ENCODE measurements at regions not wholly inside any gene's neighbourhood (a gene's known extent, or its start where the extent isn't known, plus 50 kb on each side); places are given as distances from the start of the nearest gene placed in this dataset.

DNA sequence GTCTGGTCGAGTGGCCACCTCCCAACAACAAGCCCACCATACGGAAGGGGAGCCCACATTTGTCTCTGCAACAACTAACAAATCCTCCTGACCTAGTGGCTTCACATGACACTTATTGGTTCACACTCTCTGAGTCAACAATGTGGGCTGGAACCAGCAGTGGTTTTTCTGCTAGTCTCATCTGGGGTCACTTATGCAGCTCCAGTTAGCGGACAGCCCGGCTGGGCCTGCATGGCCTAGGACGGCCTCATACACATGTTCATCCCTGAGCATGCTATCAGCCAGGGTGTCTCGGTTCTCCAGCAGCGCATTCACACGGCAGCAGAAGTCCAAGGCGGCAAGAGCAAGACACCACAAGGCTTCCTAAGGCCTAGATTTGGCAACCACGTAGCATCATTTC lies 281.7 kb downstream of the XXYLT1 start:
- no peak for DNase-seq (ENCODE audit: extremely low read depth, insufficient read length)
- Histone ChIP-seq H3K4me3 (replicated peaks; ENCODE audit: low read depth, low read length) (no peak overlapping the region), H3K36me3 (ENCODE audit: control insufficient read depth, insufficient read depth, low read length) (no peaks in the 10 kb centered on the region), H3K27me3 (replicated peaks; ENCODE audit: control insufficient read depth, insufficient read depth, low read length) (peaks cover 1% of the 10 kb centered on the region)
- no peak for TF ChIP-seq CTCF (IDR thresholded peaks at IDR 0.05; ENCODE audit: insufficient read depth, low read length, poor library complexity, severe bottlenecking)

DNA sequence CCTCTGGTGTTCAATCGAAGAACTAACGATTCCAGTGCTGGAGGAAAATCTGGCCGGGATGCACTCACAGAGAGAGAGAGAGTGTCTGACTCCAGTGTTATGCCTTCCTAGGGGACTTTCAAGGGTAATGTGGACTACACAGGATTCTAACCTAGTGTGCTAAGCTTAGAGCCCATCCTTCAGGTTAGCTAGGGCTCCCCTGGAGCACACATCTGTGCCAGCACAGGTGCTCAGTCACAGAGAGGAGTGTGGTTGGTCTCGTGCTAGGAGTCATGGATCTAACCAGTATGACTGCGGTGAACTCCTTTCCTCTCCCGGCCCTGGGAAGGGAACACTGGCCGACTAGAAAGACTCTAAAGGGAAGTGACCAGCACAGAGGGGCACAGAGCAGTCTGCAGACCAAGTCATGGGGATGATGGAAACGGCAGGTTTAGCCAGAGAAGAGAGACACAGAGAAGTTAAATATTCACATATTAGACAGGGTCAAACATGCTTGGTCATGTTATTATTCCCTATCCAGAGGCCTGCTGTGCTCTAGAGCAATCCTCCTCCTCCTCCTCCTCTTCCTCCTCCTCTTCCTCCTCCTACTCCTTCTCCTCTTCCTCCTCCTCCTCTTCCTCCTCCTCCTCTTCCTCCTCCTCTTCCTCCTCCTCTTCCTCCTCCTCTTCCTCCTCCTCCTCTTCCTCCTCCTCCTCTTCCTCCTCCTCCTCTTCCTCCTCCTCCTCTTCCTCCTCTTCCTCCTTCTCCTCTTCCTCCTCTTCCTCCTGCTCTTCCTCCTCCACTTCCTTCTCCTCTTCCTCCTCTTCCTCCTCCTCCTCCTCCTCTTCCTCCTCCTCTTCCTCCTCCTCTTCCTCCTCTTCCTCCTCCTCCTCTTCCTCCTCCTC lies 280.3 kb downstream of the XXYLT1 start:
- H3K27me3 ChIP-seq (replicated peaks; ENCODE audit: control insufficient read depth, insufficient read depth, low read length), result peaks cover under 1% of the 10 kb centered on the region; the same call in 1 of the 2 replicates
- no peak for DNase-seq (ENCODE audit: extremely low read depth, insufficient read length)
- H3K4me3 ChIP-seq (replicated peaks; ENCODE audit: low read depth, low read length), result no peak overlapping the region
- H3K36me3 ChIP-seq (ENCODE audit: control insufficient read depth, insufficient read depth, low read length), result no peaks in the 10 kb centered on the region
- no peak for TF ChIP-seq CTCF (IDR thresholded peaks at IDR 0.05; ENCODE audit: insufficient read depth, low read length, poor library complexity, severe bottlenecking)

DNA sequence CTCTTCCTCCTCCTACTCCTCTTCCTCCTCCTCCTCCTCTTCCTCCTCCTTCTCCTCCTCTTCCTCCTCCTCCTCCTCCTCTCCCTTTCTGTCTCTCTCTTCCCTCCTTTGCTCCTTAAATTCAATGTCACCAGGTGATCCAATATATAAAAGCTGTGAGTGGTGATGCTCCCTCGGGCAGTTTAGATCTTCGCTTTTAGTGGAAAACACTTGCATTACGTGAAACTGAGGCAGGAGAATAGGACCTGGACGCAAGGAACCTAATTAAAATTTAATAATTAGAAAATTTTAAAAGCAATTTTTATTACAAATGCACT lies 279.7 kb downstream of the XXYLT1 start:
- no peak for DNase-seq (ENCODE audit: extremely low read depth, insufficient read length)
- H3K27me3 ChIP-seq (replicated peaks; ENCODE audit: control insufficient read depth, insufficient read depth, low read length), result peaks cover 3% of the 10 kb centered on the region; the same call in 1 of the 2 replicates

DNA sequence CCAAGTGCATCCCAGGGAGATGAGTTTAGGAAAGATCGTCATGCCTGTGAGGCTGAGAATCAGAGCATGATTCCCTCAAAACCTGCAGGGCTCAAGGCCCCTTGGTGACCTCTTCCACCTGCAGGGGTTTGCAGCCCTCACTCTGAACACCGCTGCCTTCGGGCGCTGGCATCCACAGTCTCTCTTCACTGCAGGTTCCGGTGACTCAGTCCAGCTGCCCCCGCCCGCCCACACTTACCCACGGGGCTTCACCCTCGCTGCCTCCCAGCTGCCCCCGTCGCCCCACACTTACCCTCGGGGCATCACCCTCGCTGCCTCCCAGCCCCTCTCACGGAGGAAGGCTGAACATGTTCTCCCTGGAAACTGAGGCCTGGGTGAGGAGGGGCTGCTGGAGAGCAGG lies 277.1 kb downstream of the XXYLT1 start:
- TF ChIP-seq CTCF (IDR thresholded peaks at IDR 0.05; ENCODE audit: insufficient read depth, low read length, poor library complexity, severe bottlenecking), result no peak
- Histone ChIP-seq H3K36me3 (ENCODE audit: control insufficient read depth, insufficient read depth, low read length) (no peaks in the 10 kb centered on the region), H3K4me3 (replicated peaks; ENCODE audit: low read depth, low read length) (no peak overlapping the region), H3K27me3 (replicated peaks; ENCODE audit: control insufficient read depth, insufficient read depth, low read length) (peaks cover 3% of the 10 kb centered on the region; the same call in 1 of the 2 replicates)
- DNase-seq (ENCODE audit: extremely low read depth, insufficient read length), result no peak

More for the DNA sequence above, 279.7 kb downstream of the XXYLT1 start:
- no peaks in the 10 kb centered on the region for H3K36me3 ChIP-seq (ENCODE audit: control insufficient read depth, insufficient read depth, low read length)
- H3K4me3 ChIP-seq (replicated peaks; ENCODE audit: low read depth, low read length), result no peak overlapping the region
- no peak for TF ChIP-seq CTCF (IDR thresholded peaks at IDR 0.05; ENCODE audit: insufficient read depth, low read length, poor library complexity, severe bottlenecking)

DNA sequence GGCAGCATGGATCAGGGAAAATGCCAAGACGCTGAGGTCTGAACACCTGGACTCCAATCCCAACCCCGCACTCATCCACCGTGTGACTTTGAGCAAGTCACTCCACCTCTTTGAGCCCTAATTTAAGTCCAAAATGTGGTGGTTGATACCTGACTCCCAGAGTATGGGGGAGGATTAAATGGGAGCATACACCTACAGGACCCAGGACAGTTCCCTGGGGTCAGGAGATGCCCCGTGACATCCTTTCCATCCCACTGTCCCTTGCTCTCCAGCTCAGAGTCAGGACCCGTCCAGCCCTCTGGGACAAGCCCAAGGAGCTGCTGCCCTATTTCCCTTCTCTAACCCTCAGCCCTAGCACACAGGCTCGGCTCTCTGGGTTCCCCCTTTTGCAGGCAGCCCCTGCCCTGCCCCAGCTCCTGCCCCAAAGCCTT lies 276.4 kb downstream of the XXYLT1 start:
- DNase-seq (ENCODE audit: extremely low read depth, insufficient read length), result no peak
- peaks cover 3% of the 10 kb centered on the region; the same call in 1 of the 2 replicates for H3K27me3 ChIP-seq (replicated peaks; ENCODE audit: control insufficient read depth, insufficient read depth, low read length)
- H3K4me3 ChIP-seq (replicated peaks; ENCODE audit: low read depth, low read length), result no peak overlapping the region
- H3K36me3 ChIP-seq (ENCODE audit: control insufficient read depth, insufficient read depth, low read length), result no peaks in the 10 kb centered on the region
- TF ChIP-seq CTCF (IDR thresholded peaks at IDR 0.05; ENCODE audit: insufficient read depth, low read length, poor library complexity, severe bottlenecking), result no peak
